ENCODE measurements at regions not wholly inside any gene's neighbourhood (a gene's known extent, or its start where the extent isn't known, plus 50 kb on each side); places are given as distances from the start of the nearest gene placed in this dataset.

DNA sequence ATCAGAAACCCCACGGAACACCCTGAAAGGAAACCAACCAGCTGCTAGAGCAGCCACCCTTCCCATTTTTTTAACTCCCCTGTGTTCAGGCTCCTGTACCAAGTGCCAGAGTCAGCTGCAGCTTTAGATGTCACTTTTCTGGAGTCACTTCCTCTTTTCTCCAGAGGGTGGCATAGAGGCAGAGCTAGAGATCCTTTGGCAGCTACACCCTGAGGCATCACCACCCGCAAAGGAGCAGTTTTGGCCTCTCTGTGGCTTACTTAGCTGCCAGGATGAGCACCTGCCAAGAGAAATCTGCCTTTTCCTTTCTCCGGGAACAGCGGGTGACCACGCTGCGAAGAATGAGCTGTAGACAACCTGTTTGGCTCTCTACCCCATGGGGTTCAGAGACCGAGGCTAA lies 58.0 kb upstream of the CHRDL1 start:
- 35% methylated on average over 7 of the region's 7 CpGs for WGBS (ENCODE audit: missing lambda C conversion rate)
- peak; percentile 5 to 6 for DNase-seq (ENCODE audit: low read depth in 1 of 2, low spot score in 1 of 2)
- ChIA-PET CTCF (interaction anchor here (0.7 to 2.7 kb wide), 13 partner anchors 11 to 408 kb away, joined by 3 to 12 read pairs (median 4); no protein-coding TSS in a partner anchor), POLR2A (interaction anchor here (0.8 kb wide), 1 partner anchor 247 kb away, joined by 3 read pairs; no protein-coding TSS in a partner anchor)
- no peaks in the 10 kb centered on the region for H3K9me3 ChIP-seq
- H3K4me1 ChIP-seq = peaks cover 6% of the 10 kb centered on the region; the same call in 1 of the 3 replicates
- peak; percentile 70 to 79; a peak in 5 of 6 replicates for ATAC-seq
- no peak overlapping the region for H3K4me3 ChIP-seq
- H3K4me2 ChIP-seq = no peak overlapping the region
- FAIRE-seq = no peak
- H3K27ac ChIP-seq = no peak overlapping the region
- TF ChIP-seq EHMT2 (IDR thresholded peaks at IDR 0.05; ENCODE audit: low read depth) = no peak
- 0 out of 3 replicates have a peak, but pooled peaks have one; percentile 20 for TF ChIP-seq SMC3 (IDR thresholded peaks at IDR 0.05)
- TF ChIP-seq, protein P1, sequence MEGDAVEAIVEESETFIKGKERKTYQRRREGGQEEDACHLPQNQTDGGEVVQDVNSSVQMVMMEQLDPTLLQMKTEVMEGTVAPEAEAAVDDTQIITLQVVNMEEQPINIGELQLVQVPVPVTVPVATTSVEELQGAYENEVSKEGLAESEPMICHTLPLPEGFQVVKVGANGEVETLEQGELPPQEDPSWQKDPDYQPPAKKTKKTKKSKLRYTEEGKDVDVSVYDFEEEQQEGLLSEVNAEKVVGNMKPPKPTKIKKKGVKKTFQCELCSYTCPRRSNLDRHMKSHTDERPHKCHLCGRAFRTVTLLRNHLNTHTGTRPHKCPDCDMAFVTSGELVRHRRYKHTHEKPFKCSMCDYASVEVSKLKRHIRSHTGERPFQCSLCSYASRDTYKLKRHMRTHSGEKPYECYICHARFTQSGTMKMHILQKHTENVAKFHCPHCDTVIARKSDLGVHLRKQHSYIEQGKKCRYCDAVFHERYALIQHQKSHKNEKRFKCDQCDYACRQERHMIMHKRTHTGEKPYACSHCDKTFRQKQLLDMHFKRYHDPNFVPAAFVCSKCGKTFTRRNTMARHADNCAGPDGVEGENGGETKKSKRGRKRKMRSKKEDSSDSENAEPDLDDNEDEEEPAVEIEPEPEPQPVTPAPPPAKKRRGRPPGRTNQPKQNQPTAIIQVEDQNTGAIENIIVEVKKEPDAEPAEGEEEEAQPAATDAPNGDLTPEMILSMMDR (IDR thresholded peaks at IDR 0.05) = peak; percentile 18; the same call in 1 of the 3 replicates
- TF ChIP-seq, protein P2, sequence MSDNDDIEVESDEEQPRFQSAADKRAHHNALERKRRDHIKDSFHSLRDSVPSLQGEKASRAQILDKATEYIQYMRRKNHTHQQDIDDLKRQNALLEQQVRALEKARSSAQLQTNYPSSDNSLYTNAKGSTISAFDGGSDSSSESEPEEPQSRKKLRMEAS (IDR thresholded peaks at IDR 0.05) = no peak
- 0 out of 5 replicates have a peak, but pooled peaks of 1 of the 2 experiments have one; percentile 12 for TF ChIP-seq RAD21 (conservative IDR thresholded peaks at IDR 0.05 in 1 of 2, IDR thresholded peaks at IDR 0.05 in 1 of 2)

DNA sequence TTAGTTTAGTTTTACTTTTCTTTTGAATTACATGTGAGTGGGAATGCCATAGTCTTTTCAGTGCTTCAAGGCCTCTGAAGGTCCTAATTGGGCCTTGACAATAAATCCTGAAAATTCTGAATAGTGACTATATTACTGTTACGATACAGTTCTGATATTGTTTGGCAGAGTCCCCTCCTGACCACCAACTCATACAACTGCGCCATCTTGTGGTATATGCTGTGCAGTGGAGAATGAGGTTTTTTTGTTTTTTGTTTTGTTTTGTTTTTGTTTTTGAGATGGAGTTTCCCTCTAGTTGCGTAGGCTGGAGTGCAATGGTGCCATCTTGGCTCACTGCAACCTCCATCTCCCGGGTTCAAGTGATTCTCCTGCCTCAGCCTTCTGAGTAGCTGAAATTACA lies 56.6 kb upstream of the CHRDL1 start:
- peak; percentile 37 to 69; a peak in 3 of 6 replicates for ATAC-seq
- no peak overlapping the region for H3K4me2 ChIP-seq

DNA sequence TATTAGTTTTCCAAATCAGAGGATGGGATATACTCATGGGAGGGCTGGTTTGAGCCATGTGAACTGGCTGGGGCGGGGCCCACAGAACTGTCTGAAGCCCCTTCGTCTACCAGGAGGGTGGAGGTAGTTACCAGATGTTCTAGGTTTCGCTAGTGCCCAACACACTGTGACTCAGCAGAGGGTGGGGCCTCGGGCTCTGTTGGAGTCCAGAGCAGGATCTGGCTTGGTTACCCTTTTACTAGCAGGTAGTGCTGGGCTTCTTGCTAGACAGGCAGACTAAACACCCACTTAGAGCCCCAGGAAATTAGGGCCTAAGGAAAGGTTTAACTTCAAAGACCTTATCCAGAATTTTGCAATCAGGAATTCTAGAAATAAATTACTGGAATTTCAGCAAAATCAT lies 56.2 kb upstream of the CHRDL1 start:
- Histone ChIP-seq H3K27ac (no peak overlapping the region), H3K4me2 (no peak overlapping the region), H3K9me3 (no peaks in the 10 kb centered on the region), H3K4me3 (no peak overlapping the region), H3K4me1 (peaks cover 6% of the 10 kb centered on the region; the same call in 1 of the 3 replicates)
- no peak for FAIRE-seq
- peak in 1 of 2 experiments; percentile 57; a peak in 3 of 6 replicates for ATAC-seq
- WGBS (ENCODE audit: missing lambda C conversion rate) = 33% methylated on average over 1 of the region's 4 CpGs
- peak; percentile 3 to 13 for DNase-seq (ENCODE audit: low read depth in 1 of 2, low spot score in 1 of 2)
- POLR2A ChIA-PET = no interaction called here
- CTCF ChIA-PET = interaction anchor here (0.6 to 2.7 kb wide), 4 partner anchors 393 to 1975 kb away, joined by 3 to 12 read pairs (median 5); no protein-coding TSS in a partner anchor
- TF ChIP-seq RNF2 (IDR thresholded peaks at IDR 0.05; ENCODE audit: borderline replicate concordance, low read depth) (no peak), CHD2 (IDR thresholded peaks at IDR 0.05; ENCODE audit: low read length, partially characterized antibody) (no peak), CBX8 (IDR thresholded peaks at IDR 0.05) (no peak), RARB (CRISPR knock-in tag; IDR thresholded peaks at IDR 0.05) (no peak), RFX5 (IDR thresholded peaks at IDR 0.05) (no peak), JUN (IDR thresholded peaks at IDR 0.05) (no peak)
- TF ChIP-seq, protein P3, sequence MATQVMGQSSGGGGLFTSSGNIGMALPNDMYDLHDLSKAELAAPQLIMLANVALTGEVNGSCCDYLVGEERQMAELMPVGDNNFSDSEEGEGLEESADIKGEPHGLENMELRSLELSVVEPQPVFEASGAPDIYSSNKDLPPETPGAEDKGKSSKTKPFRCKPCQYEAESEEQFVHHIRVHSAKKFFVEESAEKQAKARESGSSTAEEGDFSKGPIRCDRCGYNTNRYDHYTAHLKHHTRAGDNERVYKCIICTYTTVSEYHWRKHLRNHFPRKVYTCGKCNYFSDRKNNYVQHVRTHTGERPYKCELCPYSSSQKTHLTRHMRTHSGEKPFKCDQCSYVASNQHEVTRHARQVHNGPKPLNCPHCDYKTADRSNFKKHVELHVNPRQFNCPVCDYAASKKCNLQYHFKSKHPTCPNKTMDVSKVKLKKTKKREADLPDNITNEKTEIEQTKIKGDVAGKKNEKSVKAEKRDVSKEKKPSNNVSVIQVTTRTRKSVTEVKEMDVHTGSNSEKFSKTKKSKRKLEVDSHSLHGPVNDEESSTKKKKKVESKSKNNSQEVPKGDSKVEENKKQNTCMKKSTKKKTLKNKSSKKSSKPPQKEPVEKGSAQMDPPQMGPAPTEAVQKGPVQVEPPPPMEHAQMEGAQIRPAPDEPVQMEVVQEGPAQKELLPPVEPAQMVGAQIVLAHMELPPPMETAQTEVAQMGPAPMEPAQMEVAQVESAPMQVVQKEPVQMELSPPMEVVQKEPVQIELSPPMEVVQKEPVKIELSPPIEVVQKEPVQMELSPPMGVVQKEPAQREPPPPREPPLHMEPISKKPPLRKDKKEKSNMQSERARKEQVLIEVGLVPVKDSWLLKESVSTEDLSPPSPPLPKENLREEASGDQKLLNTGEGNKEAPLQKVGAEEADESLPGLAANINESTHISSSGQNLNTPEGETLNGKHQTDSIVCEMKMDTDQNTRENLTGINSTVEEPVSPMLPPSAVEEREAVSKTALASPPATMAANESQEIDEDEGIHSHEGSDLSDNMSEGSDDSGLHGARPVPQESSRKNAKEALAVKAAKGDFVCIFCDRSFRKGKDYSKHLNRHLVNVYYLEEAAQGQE (IDR thresholded peaks at IDR 0.05) = no peak
- TF ChIP-seq, protein P4, sequence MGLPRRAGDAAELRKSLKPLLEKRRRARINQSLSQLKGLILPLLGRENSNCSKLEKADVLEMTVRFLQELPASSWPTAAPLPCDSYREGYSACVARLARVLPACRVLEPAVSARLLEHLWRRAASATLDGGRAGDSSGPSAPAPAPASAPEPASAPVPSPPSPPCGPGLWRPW (IDR thresholded peaks at IDR 0.05) = no peak

More for the DNA sequence above, 56.6 kb upstream of the CHRDL1 start:
- TF ChIP-seq, protein P5, sequence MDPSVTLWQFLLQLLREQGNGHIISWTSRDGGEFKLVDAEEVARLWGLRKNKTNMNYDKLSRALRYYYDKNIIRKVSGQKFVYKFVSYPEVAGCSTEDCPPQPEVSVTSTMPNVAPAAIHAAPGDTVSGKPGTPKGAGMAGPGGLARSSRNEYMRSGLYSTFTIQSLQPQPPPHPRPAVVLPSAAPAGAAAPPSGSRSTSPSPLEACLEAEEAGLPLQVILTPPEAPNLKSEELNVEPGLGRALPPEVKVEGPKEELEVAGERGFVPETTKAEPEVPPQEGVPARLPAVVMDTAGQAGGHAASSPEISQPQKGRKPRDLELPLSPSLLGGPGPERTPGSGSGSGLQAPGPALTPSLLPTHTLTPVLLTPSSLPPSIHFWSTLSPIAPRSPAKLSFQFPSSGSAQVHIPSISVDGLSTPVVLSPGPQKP (IDR thresholded peaks at IDR 0.05; ENCODE audit: low read depth, low read length) = no peak
- TF ChIP-seq, protein P6, sequence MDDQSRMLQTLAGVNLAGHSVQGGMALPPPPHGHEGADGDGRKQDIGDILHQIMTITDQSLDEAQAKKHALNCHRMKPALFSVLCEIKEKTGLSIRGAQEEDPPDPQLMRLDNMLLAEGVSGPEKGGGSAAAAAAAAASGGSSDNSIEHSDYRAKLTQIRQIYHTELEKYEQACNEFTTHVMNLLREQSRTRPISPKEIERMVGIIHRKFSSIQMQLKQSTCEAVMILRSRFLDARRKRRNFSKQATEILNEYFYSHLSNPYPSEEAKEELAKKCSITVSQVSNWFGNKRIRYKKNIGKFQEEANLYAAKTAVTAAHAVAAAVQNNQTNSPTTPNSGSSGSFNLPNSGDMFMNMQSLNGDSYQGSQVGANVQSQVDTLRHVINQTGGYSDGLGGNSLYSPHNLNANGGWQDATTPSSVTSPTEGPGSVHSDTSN (IDR thresholded peaks at IDR 0.05) = no peak
- no peak for TF ChIP-seq FOXS1 (CRISPR knock-in tag; IDR thresholded peaks at IDR 0.05)
- TF ChIP-seq, protein P1 (IDR thresholded peaks at IDR 0.05) = peak; percentile 32; the same call in 2 of the 3 replicates
- no peak for TF ChIP-seq CHD4 (IDR thresholded peaks at IDR 0.05; ENCODE audit: borderline replicate concordance)
- FAIRE-seq = no peak
- DNase-seq (ENCODE audit: low read depth in 1 of 2, low spot score in 1 of 2) = peak; percentile 15 to 19
- no peaks in the 10 kb centered on the region for H3K9me3 ChIP-seq
- H3K27ac ChIP-seq = no peak overlapping the region
- WGBS (ENCODE audit: missing lambda C conversion rate) = 34% methylated on average over 4 of the region's 4 CpGs
- no peak overlapping the region for H3K4me3 ChIP-seq
- ChIA-PET CTCF (interaction anchor here (0.6 to 2.7 kb wide), 6 partner anchors 391 to 1975 kb away, joined by 3 to 12 read pairs (median 5); no protein-coding TSS in a partner anchor), POLR2A (no interaction called here)
- H3K4me1 ChIP-seq = peaks cover 6% of the 10 kb centered on the region; the same call in 1 of the 3 replicates
